B cell (primary cell): ENCODE measurements at regions not wholly inside any gene's neighbourhood (a gene's known extent, or its start where the extent isn't known, plus 50 kb on each side); places are given as distances from the start of the nearest gene placed in this dataset.

ENCODE experiments used
- CTCF ChIP-seq: fragments of 200-600 bp; IDR thresholded peaks from one replicate; pipeline ENCODE4 v1.8.0; 2022; ENCODE audit warnings: antibody characterized with exemption, mild to moderate bottlenecking
- EZH2 ChIP-seq: IDR thresholded peaks from 2 replicates; pipeline ENCODE4 v1.6.1; 2012; ENCODE audit warnings: borderline replicate concordance, low read depth, mild to moderate bottlenecking, moderate library complexity, low read length; ENCODE audit not compliant: insufficient read depth, poor library complexity, severe bottlenecking

DNA sequence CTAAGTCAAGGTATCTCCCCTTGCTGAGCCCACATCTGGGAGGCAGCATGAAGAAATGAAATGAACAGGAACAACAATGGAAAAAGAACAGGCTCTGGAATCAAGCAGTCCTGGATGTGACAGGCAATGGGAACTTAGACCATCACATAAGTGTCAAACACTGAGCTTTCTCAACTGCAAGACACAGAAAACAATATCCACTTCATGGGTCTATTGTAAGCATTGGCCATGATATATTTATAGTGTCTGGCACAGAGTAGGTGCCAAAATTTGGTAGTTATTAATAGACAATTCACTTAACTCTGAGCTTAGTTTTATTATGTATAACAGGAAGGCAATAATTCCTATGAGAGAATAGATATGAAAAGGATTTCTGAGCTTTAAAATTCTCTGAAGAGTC, 64.1 kb upstream of the ATP1B1 start:
- TF ChIP-seq CTCF (no peak), EZH2 (no peak)
